HT-29 (cell line): ENCODE measurements at regions not wholly inside any gene's neighbourhood (a gene's known extent, or its start where the extent isn't known, plus 50 kb on each side); places are given as distances from the start of the nearest gene placed in this dataset.

Source experiments
- DNase-seq: peaks from one replicate; pipeline ENCODE4 v3.0.0-alpha.2; 2015; ENCODE audit warnings: low spot score

DNA sequence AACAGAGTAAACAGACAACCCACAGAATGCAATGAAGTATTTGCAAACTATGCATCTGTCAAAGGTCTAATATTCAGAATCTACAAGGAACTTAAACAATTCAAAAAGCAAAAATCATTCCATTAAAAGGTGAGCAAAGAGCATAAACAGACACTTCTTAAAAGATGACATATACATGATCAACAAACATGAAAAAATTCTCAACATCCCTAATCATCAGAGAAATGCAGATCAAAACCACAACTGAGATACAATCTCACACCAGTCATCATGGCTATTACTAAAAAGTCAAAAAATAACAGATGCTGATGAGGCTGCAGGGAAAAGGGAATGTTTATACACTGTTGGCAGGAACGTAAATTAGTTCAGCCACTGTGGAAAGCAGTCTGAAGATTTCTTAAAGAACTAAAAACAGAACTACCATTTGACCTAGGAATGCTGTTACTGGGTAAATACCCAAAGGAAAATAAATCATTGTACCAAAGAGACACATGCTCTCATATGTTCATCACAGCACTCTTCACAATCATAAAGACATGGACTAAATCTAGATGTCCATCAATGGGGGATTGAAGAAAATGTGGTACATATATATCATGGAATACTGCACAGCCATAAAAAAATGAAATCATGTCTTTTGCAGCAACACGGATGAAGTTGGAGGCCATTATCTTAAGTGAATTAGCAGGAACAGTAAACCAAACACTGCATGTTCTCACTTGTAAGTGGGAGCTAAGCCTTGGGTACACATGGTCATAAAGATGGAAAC, 393.3 kb upstream of the CBLB start:
- DNase-seq: no peak

DNA sequence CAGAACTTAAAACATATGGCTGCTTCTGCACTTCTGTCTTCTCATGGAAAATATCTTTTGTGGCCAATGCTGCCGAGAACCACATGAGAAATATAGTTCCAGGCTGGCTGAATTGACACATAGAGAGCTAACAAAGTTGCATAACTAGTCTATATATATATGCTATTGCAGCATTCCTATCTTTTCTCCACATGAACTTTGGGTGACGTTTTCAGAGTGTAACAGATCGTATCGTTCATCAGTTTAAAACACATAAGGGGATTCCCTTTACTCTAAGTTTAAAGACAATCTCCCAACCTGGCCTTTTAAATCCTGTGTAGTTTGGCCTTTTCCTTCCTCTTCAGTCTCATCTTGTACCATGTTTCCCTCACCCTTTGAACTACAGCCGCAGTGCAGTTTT, 394.2 kb upstream of the CBLB start:
- DNase-seq: no peak

DNA sequence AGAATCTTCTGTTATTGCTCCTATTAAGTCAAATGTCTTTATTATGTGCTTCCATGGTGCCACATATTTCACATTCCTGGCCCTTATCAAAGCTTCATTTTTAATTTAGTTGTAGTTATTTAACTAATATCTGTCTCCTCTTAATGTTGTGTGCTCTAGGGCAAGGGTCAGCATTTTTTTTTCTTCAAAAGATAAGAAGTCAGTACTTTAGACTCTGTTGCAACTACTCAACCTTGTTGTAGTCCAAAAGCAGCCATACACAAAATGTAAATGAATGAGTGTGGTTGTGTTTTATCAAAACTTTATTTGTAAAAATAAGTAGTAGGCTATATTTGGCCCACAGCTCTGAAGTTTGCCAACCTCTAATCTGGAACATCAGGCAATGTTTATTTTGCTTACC, 394.7 kb upstream of the CBLB start:
- DNase-seq: no peak

DNA sequence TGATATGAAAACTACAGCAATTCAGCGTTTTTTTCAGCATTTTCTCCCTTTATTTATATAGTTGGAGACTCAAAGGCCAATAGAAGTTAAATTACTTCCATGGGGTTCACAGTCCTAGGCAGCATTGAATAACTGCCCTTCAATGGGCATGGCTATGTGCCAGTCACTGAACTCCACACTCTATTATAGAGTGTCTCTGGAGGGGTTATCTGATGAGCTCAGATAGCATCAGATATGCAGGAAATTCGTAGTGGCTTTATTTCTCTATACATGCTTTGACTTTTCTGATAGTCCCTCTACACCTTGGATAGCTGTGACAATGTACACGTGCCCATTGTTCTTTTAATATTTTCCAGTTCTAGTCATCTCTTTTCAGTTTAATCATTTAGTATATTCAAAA, 396.9 kb upstream of the CBLB start:
- DNase-seq: no peak

DNA sequence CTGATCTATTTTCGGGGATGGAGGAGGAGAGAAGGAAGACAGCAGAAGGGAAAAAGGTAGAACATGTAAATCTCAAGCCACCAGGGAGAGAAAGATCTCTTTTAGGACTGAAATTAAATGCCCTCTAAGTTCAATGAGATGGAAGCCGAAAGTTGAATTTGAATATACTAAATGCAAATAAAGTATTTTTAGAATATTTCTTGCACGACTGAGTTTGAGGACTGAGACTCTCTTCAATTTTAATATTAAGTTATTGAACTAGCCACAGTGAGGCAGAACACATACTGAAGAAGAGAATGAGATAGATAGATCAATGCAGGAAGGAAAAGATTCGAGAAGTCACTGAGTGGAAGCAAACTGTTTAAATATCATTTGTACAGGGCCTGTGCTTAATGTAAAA, 399.9 kb upstream of the CBLB start:
- DNase-seq: no peak

DNA sequence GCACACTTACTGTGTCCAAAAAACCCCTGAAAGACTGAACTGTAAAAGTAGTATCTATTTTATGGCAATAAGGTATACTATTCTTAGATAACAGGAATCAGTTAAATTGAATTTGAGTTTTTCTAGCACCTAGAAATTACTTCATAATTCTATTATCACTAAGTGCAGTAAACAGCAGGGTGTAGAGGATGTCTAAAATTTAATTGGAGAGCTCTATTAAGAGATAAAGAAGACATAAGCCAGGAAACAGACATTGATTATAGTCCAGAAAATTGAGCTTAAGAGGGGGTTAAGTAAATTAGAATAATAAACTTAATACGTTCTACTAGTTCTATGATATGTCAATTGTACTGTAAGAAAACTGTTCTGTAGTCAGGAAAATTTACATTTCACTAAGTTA, 403.5 kb upstream of the CBLB start:
- no peak for DNase-seq

DNA sequence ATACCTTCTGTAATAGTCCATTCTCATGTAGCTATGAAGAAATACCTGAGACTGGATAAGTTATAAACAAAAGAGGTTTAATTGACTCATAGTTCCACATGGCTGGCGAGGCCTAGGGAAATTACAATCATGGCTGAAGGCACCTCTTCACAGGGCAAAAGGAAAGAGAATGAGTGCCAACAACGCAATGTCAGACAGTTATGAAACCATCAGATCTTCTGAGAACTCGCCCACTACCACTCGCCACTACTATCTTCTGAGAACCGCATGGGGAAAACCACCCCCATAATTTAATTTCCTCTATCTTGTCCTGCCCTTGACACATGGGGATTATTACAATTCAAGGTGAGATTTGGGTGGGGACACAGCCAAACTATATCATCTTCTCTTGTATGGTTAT, 406.8 kb upstream of the CBLB start:
- DNase-seq: no peak

DNA sequence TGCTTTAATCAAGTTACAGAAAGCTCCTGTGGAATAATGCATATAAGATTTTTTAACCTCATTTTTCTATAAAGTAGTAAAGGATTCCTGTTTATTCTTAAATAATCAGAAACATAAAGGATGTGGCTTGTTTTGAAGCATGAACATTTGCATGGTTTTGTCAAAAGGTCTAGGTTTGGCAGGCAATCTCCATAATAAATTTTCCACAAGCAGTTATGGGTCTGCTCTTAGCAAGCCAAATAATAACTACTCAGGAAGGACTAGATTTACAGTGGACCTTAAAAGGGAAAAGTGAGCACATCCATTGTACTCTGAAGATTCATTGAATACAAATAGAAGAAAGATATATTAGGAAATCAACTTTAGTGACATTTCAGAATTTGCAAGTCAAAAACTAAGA, 407.3 kb upstream of the CBLB start:
- no peak for DNase-seq

DNA sequence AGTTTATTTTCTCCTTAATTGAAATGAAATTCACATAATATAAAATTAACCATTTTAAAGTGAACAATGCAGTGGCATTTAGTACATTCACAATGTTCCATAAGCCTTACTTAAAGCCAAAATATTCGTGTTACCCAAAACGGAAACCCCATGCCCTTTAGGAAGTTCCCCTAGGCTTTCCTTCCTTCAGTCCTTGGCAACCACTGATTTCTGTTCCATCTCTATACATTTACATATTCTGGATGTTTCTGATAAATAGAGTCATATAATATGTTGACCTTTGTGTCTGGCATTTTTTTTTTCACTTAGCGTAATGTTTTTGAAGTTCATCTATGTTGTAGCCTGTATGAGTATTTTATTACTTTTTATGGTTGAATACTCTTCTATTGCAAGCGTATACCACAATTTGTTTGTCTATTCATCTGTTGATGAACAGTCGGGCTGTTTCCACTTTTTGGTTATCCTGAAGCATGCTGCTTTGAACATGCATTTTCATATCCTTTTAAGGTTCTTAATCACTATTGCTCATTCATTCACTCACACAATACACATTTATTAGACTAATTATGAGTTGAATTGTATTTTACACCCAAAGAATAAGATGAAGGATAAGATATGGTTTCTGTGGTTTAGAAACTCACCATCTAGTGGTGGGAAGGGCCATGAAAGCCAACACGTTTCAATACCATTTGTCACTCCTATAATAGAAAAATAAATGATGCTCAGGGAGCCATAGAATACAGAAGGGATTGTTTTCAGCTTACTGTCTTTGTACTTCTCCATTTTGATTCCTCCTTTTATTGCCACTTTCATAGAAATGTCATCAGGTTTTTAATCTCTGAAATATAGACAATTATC, 408.2 kb upstream of the CBLB start:
- no peak for DNase-seq

DNA sequence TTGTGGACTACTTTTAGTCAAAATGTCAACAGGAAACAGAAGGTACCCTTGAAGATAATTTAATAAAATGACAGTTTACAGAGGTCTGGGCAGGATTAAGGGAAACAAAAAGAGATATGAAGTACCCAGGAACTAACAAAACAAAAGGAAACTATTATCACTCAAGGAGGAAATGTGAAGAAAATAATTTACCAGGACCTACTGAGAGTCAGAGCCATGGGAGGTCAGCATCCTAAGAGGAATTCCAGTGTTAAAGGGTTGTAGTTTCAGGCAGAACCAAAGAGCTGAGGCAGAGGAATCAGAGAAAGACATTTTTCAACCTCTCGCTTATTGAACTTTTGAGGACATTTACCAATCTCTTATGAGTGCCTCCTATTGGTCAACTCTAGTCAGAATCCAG, 408.9 kb upstream of the CBLB start:
- DNase-seq: no peak

DNA sequence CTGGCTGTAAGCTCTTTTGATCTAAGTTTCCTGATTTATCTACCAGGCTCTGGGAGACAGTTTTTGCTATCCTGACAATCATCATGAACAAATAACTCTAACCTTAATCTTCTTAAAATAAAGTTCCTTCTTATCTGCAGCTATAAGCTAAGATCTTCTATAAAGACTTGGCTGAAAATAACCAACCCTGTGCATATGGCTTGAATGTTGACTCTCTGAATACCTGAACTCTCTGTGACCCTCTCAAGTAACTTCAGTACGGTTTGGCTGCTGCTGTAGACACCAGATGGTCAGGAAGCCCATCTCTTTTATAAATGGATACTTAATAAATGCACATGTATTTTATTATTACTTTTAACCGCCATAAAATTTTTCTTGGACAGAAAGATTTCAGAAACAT, 412.4 kb upstream of the CBLB start:
- DNase-seq: peak; percentile 42

DNA sequence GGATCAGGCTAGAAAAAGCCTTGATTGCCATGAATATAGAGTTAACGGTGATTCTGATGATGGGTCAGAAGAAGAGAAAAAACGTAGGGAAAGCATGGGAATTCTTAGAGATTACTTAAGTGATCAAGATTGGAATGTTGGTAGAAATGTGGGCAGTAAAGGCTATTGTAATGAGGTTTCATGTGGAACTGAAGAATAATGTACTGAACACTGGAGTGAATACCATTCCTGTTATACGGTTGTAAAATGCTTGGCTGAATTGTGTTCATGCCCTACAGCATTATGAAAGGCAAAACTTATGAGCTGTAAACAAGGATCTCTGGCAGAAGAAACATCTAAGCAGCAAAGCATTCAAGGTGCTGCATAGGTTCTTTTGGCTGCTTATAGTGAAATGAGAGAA, 414.1 kb upstream of the CBLB start:
- DNase-seq: no peak

DNA sequence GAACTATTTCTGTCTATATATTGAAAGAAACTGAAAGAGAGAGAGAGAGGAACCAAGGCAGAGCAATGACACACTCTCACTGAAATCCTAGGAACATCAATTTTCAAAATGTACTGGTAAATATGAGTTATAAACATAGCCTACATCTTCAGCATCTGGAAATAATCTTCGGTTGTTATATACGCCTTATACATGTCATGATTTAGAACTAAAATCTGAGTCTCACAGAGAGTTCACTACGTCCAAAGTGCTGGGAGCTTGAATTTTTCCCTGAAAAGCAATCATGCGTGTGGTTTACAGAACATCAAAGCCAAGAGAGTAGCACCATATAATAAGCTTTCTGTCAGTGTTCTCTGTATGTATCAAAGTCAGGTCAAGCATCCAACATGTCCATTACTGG, 420.0 kb upstream of the CBLB start:
- DNase-seq: no peak

DNA sequence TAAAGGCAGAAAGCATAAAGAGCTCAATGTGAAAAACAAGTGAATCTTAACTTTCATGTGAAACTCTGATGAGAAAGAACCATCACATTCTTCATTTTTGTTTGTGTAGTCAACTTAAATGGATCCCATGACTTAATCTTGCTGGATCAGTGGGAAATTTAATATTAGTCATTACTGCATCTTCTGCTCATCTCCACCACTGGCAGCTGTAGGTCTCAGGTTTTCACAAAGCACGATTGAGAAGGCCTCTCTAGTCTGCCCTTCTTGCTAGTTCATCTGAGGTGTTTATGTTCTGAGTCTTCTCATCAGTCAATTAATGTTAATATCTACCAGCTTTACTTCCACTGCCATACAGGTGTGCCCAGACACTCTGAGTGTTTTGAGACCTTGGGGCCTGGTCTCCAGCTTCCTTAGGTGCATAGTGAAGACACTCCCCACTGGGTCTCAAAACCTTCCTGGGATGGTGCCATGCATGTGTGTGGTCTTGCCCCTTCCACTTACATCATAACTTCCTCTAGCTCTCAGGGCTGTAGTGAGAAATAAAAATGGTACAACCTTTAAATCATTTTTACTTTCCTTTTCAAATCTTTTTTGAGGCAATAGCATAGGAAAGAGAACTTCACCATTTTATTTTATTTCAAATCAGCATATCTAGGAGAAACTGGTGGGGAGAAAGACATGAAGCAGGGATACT, 421.6 kb upstream of the CBLB start:
- DNase-seq: no peak

DNA sequence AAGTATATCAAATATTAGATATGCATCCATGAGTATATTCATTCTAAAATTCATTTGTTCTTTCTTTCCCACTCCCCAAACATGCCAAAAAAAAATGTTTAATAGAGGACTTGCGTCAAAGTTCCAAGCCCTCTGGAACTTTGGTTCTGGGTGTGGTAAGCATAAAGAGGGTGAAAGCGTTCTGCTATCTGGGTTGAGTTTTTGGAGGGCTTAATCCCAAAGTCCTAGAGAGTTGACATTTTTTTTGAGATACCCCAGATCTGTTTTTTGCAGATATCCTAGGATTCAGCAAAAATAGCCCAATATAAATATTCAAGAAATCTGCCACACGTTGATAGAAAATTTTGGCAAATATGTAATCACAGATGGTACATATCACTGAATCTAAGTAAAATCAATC, 424.3 kb upstream of the CBLB start:
- DNase-seq: no peak

DNA sequence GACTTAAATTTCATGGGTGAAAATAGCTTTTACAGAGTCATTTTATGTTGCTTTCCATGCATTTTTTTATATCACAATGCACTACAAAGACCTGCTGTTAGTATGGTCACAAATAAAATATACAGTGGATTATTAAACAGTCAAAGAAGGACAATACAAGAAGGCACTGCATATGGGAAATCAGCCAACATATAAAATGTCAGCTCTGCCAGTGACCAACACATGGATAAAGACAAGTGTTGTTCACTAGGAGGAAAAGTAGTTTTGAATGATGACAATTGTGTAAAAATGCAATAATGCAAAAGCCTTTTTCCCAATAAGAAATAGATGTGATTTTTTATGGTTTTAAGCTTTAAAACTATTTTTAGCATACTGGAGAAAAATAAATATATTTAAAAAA, 425.3 kb upstream of the CBLB start:
- DNase-seq: no peak

DNA sequence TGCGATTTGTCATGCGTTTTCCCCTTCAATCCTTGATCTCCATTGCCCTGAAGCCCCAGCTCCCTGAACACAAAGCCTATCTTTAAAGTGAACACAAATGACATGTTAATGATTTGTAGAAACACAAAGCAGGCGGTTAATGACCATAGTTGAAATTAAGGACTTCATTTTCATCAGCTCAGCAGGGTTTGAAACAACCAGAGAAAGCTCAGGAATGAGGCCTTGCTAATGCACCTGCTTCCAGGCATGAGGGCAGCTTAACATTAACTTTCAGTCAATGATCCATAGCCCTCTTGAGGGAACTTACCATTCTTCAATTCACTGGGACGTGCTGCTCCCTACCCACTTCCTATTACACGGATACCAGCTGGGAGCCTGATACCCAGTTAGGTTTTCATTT, 427.2 kb upstream of the CBLB start:
- no peak for DNase-seq

DNA sequence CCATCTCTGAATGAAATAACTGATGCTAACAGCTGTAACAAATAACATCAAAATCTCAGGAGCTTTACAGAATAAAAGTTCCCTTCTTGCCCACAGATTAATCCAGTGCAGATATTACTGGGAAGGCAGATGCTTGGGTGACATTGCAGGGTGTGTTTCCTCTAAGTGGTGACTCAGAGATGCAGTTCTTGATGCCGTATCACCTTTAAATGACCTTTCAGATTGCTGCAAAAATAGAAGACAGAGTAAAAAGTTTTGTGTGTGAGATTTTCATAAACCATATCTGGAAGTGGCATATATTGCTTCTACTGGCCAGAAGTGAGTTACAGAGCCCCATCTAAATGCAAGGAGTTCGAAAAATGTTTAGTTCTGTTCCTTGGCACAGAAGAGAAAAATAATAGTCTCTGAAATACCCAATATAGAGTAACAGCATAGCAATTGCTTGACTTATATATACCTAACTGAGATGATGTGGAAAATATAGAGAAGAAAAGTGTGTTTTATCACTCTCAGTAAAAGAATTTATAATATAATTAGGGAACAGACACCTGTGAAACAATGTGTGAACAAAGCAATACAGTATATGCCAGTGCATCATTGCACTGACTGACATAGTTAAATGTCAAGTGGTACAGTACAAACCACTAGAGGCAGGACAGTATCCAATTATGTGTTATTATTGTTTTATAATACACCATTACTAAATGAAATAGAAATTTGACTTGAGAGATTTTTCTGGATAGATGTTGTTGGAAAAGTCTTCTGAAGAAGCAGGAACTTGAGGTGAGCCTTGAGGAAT, 430.7 kb upstream of the CBLB start:
- DNase-seq: peak; percentile 10

DNA sequence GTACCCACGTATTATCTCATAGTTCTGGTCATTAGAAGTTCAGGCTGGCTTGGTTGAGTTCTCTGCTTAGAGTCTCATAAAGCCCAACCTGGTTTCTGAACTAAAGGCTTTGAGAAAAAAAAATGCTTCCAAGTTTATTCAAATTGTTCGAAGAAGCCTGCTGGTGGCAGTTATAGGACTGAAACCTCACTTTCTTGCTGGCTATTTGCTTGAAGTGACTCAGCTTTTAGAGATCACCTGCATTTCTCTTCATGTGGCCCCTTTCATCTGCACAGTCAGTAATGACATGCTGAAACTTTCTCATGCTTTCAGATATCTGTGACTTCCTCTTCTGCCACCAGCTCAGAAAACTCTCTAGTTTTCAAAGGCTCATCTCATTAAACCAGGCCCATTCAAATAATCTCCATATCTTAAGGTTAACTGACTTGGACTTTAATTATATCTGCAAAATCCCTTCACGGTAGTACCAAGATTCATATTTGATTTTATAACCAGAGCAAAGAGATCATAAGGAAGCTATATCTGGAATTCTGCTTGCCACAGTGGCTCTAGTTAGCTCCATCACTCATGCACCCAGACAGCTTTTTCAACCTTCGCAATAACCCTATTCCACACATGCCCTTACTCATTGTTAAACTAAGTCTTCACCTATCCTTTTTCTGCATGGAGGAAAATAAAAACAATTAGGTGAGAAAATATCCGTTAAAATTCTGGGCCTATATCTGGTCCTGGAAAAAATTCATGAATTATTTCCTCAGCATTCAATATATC, 433.8 kb upstream of the CBLB start:
- no peak for DNase-seq

DNA sequence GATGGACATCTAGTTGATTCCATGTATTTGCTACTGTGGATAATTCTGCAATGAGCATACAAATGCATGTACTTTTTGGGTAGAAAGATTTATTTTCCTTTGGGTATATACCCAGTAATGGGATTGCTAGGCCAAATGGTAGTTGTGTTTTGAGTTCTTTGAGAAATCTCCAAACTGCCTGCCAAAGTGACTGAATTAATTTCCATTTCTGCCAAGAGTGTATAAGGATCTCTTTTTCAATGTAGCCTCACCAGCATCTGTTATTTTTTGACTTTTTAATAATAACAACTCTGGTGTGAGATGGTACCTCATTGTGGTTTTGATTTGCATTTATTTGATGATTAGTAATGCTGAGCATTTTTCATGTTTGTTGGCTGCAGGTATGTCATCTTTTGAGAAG, 435.0 kb upstream of the CBLB start:
- no peak for DNase-seq

DNA sequence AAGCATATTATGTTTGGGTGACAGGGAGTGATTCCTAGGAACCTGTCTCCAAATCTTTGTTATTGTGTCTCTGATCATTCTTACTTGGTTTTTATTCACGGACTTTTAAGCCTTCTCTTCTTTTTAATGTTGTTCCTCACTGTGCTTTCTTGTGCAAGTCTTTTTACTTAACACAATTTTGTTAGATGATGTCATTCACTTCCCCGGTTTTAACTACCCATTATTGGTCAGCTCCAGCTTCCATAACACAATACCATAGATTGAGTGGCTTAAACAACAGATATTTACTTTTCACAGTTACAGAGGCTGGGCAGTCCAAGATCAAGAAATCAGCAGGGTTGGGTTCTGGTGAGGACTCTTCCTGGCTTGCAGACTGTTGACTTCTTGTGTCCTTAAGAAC, 436.3 kb upstream of the CBLB start:
- no peak for DNase-seq
